ENCODE measurements at regions not wholly inside any gene's neighbourhood (a gene's known extent, or its start where the extent isn't known, plus 50 kb on each side); places are given as distances from the start of the nearest gene placed in this dataset.

- Histone ChIP-seq H3K27me3 (ENCODE audit: control insufficient read depth, insufficient read depth, low read length) (peaks cover 5% of the 10 kb centered on the region), H3K4me3 (ENCODE audit: low read length) (no peak overlapping the region), H3K36me3 (ENCODE audit: control insufficient read depth, insufficient read depth, low read length) (no peaks in the 10 kb centered on the region), H3K9me3 (ENCODE audit: control insufficient read depth, insufficient read depth, low read length) (no peaks in the 10 kb centered on the region), H3K27ac (ENCODE audit: low read length) (no peak overlapping the region), H3K4me1 (ENCODE audit: control insufficient read depth, insufficient read depth, low read length) (peaks cover 4% of the 10 kb centered on the region)
- DNase-seq, result no peak
- Mint-ChIP-seq H3K36me3 (no peaks in the 10 kb centered on the region), H3K4me3 (no peak overlapping the region), H3K4me1 (peaks cover 7 to 12% of the 10 kb centered on the region in 2 donors), H3K9me3 (no peaks in the 10 kb centered on the region), H3K27me3 (ENCODE audit: low read depth in 2 of 2) (peaks cover 17 to 46% of the 10 kb centered on the region in 2 donors), H3K27ac (no peak overlapping the region)
- TF ChIP-seq CTCF (IDR thresholded peaks at IDR 0.05), result no peak
- WGBS (ENCODE audit: insufficient coverage), result 67% methylated on average over 9 of the region's 9 CpGs
- no peak for ATAC-seq
- intact Hi-C loops (cut with micrococcal nuclease), result no loop called here
Observed at GRCh38 chr1:18561967-18562366, 68.7 kb upstream of the PAX7 start.

DNA sequence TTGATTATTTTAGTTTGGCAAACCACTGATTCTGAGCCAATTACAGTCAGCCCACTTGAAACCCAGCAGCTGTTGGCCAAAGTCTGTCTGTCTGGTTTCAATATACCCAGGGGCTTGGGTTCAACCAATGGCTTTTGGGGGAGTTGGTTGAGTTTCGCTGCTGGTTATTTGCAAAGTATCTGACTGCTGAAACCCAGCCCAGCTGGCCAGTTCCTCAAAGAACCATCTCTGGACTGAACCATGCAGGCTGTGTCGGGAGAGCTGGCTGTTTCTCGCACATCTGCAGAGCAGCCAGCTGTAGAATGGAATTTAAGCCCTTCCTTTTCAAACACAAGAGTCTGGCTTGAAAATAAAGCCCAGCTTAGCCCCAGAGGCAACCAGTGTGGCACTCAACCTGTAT is 66.0 kb upstream of the PAX7 start:
- DNase-seq (no peak), ATAC-seq (no peak)
- Mint-ChIP-seq H3K4me1 (no peaks in the 10 kb centered on the region), H3K27ac (no peak overlapping the region), H3K27me3 (ENCODE audit: low read depth in 2 of 2) (peaks cover 4 to 33% of the 10 kb centered on the region in 2 donors), H3K36me3 (no peaks in the 10 kb centered on the region), H3K9me3 (no peaks in the 10 kb centered on the region), H3K4me3 (no peak overlapping the region)
- Histone ChIP-seq H3K27me3 (ENCODE audit: control insufficient read depth, insufficient read depth, low read length) (no peaks in the 10 kb centered on the region), H3K36me3 (ENCODE audit: control insufficient read depth, insufficient read depth, low read length) (no peaks in the 10 kb centered on the region), H3K9me3 (ENCODE audit: control insufficient read depth, insufficient read depth, low read length) (no peaks in the 10 kb centered on the region), H3K27ac (ENCODE audit: low read length) (no peak overlapping the region), H3K4me3 (ENCODE audit: low read length) (no peak overlapping the region), H3K4me1 (ENCODE audit: control insufficient read depth, insufficient read depth, low read length) (no peaks in the 10 kb centered on the region)
- intact Hi-C loops (cut with micrococcal nuclease), result no loop called here
- no peak for TF ChIP-seq CTCF (IDR thresholded peaks at IDR 0.05)
- WGBS (ENCODE audit: insufficient coverage), result 80% methylated on average over 3 of the region's 3 CpGs

DNA sequence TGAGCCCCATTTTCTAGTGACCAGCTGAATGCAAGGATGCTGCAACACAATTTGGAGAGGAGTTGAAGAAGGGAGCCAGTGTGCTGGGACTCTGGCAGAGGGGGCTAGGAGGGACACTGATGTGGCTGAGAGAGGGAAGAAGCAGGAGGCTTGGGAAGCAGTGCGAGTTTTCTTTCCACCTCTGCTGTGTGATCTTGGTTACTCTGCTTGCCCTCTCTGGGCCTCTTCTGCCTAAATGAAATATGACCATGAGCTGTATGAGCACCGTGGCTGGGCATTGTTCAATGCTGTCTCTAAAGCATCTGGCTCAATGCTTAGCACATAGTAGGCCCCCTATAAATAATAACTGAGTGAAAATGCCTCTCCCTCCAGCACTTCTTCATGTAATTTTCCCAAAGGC is 65.3 kb upstream of the PAX7 start:
- WGBS (ENCODE audit: insufficient coverage), result 71% methylated on average over 2 of the region's 2 CpGs
- no peak overlapping the region for H3K27ac Mint-ChIP-seq

More for the DNA sequence above, 65.3 kb upstream of the PAX7 start:
- ATAC-seq (no peak), DNase-seq (no peak)
- Histone ChIP-seq H3K36me3 (ENCODE audit: control insufficient read depth, insufficient read depth, low read length) (no peaks in the 10 kb centered on the region), H3K27ac (ENCODE audit: low read length) (no peak overlapping the region), H3K27me3 (ENCODE audit: control insufficient read depth, insufficient read depth, low read length) (no peaks in the 10 kb centered on the region), H3K9me3 (ENCODE audit: control insufficient read depth, insufficient read depth, low read length) (no peaks in the 10 kb centered on the region), H3K4me3 (ENCODE audit: low read length) (no peak overlapping the region), H3K4me1 (ENCODE audit: control insufficient read depth, insufficient read depth, low read length) (no peaks in the 10 kb centered on the region)
- H3K36me3 Mint-ChIP-seq, result no peaks in the 10 kb centered on the region
- H3K27me3 Mint-ChIP-seq (ENCODE audit: low read depth in 2 of 2), result peaks cover 10 to 39% of the 10 kb centered on the region in 2 donors
- TF ChIP-seq CTCF (IDR thresholded peaks at IDR 0.05), result no peak
- H3K4me1 Mint-ChIP-seq, result no peaks in the 10 kb centered on the region
- H3K9me3 Mint-ChIP-seq, result no peaks in the 10 kb centered on the region
- intact Hi-C loops (cut with micrococcal nuclease), result no loop called here
- H3K4me3 Mint-ChIP-seq, result no peak overlapping the region
